Hindlimb muscle (tissue), 1 donor: ENCODE measurements at regions not wholly inside any gene's neighbourhood (a gene's known extent, or its start where the extent isn't known, plus 50 kb on each side); places are given as distances from the start of the nearest gene placed in this dataset.

Source experiments
- DNase-seq: peaks from one replicate; pipeline ENCODE4 v3.0.0-alpha.2; 2013

GRCh38 chr12:76256904-76257303 is 91.3 kb downstream of the BBS10 start:
- no peak for DNase-seq

- DNase-seq: no peak
Measured at GRCh38 chr12:76256321-76256720, 91.9 kb downstream of the BBS10 start.

- no peak for DNase-seq
Measured at GRCh38 chr12:76255692-76256091, 92.5 kb downstream of the BBS10 start.

GRCh38 chr12:76255281-76255680 is 92.9 kb downstream of the BBS10 start:
- DNase-seq: no peak

- DNase-seq: no peak
Measured at GRCh38 chr12:76252031-76252430, 96.2 kb downstream of the BBS10 start.

- no peak for DNase-seq
Measured at GRCh38 chr12:76250256-76250655, 98.0 kb downstream of the BBS10 start.

- DNase-seq: no peak
Measured at GRCh38 chr12:76249501-76249900, 98.7 kb downstream of the BBS10 start.

GRCh38 chr12:76247992-76248391 is 100.2 kb downstream of the BBS10 start:
- no peak for DNase-seq

GRCh38 chr12:76247026-76247646 is 101.1 kb downstream of the BBS10 start:
- no peak for DNase-seq

- no peak for DNase-seq
Measured at GRCh38 chr12:76246611-76247010, 101.6 kb downstream of the BBS10 start.

- peak; percentile 50 for DNase-seq
Measured at GRCh38 chr12:76244300-76244699, 103.9 kb downstream of the BBS10 start.

GRCh38 chr12:76242813-76243550 is 105.2 kb downstream of the BBS10 start:
- no peak for DNase-seq

GRCh38 chr12:76241371-76241770 is 106.8 kb downstream of the BBS10 start:
- no peak for DNase-seq

GRCh38 chr12:76240281-76240680 is 107.9 kb downstream of the BBS10 start:
- DNase-seq: no peak

GRCh38 chr12:76238688-76239087 is 109.5 kb downstream of the BBS10 start:
- DNase-seq: no peak

- DNase-seq: no peak
Measured at GRCh38 chr12:76237086-76237701, 111.0 kb downstream of the BBS10 start.

GRCh38 chr12:76236640-76237039 is 111.6 kb downstream of the BBS10 start:
- DNase-seq: no peak

- DNase-seq: no peak
Measured at GRCh38 chr12:76234741-76235140, 113.5 kb downstream of the BBS10 start.

- no peak for DNase-seq
Measured at GRCh38 chr12:76232013-76232412, 116.2 kb downstream of the BBS10 start.

GRCh38 chr12:76226956-76227355 is 121.3 kb downstream of the BBS10 start:
- no peak for DNase-seq

- DNase-seq: no peak
Measured at GRCh38 chr12:76226397-76226796, 121.8 kb downstream of the BBS10 start.

GRCh38 chr12:76223869-76224268 is 124.3 kb downstream of the BBS10 start:
- DNase-seq: no peak

- DNase-seq: no peak
Measured at GRCh38 chr12:76220980-76221379, 127.2 kb downstream of the BBS10 start.

GRCh38 chr12:76219806-76220205 is 128.4 kb downstream of the BBS10 start:
- no peak for DNase-seq
